ENCODE measurements at regions not wholly inside any gene's neighbourhood (a gene's known extent, or its start where the extent isn't known, plus 50 kb on each side); places are given as distances from the start of the nearest gene placed in this dataset.

DNA sequence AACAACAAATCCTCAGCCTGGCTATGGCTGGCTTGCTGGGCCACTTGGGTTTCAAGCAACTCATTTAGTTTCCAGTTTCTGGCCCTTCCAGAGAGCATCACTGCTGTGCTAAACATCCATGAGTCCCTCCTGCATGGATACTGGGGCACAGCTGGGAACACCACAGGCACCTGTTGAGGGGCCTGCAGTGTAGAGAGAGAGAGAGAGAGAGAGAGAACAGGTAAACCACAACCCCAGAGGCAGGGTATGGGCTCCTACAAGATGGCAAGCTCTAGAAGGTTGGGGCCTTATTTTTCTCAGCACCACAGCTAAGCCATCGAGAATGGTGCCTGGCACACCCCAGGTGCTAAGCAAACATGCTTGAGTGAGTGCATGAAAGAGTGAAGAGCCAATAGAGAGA lies 120.3 kb downstream of the RBFOX3 start:
- TF ChIP-seq, protein P1, sequence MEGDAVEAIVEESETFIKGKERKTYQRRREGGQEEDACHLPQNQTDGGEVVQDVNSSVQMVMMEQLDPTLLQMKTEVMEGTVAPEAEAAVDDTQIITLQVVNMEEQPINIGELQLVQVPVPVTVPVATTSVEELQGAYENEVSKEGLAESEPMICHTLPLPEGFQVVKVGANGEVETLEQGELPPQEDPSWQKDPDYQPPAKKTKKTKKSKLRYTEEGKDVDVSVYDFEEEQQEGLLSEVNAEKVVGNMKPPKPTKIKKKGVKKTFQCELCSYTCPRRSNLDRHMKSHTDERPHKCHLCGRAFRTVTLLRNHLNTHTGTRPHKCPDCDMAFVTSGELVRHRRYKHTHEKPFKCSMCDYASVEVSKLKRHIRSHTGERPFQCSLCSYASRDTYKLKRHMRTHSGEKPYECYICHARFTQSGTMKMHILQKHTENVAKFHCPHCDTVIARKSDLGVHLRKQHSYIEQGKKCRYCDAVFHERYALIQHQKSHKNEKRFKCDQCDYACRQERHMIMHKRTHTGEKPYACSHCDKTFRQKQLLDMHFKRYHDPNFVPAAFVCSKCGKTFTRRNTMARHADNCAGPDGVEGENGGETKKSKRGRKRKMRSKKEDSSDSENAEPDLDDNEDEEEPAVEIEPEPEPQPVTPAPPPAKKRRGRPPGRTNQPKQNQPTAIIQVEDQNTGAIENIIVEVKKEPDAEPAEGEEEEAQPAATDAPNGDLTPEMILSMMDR (IDR thresholded peaks at IDR 0.05; ENCODE audit: insufficient read depth, low read length, poor library complexity, severe bottlenecking), result no peak
- TF ChIP-seq EZH2phosphoT487 (conservative IDR thresholded peaks at IDR 0.05; ENCODE audit: low read length), result no peak

All from SU-DHL-6 (cell line).